G401.6 (cell line): ENCODE measurements at regions not wholly inside any gene's neighbourhood (a gene's known extent, or its start where the extent isn't known, plus 50 kb on each side); places are given as distances from the start of the nearest gene placed in this dataset.
"Not testable (repeated sequence)": the region's sequence is repeated elsewhere in the genome, so short reads cannot be mapped to it uniquely, and the experiment has no call there.

Source experiments
- FAIRE-seq: peaks from 2 replicates; lab custom pipeline; 2012; peaks lifted over from hg19 to GRCh38; lab: Jason Lieb, UNC

DNA sequence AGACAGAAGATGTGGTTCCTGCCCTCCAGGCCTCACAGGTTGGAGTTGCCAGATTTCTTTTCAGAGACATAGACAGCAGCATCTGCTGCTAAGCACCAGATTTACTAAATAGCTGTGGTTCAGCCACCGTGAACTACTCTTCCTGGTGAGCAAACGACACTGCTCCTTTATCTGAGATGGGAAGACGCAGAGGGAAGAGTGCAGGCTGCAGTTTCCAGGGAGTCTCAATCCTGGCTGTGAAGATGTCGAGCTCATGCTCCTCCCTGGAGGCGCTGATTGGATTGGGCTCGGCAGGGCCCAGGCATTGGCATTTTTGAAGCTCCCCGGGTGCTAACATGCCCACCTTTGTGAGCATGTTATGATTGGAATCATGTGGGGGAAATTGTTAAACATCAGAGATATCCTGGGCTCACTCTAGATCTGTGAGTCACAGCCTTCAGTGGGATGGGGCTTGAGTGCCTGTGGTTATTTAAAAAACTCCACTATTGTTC, 314.8 kb downstream of the TSN start:
- no peak for FAIRE-seq

DNA sequence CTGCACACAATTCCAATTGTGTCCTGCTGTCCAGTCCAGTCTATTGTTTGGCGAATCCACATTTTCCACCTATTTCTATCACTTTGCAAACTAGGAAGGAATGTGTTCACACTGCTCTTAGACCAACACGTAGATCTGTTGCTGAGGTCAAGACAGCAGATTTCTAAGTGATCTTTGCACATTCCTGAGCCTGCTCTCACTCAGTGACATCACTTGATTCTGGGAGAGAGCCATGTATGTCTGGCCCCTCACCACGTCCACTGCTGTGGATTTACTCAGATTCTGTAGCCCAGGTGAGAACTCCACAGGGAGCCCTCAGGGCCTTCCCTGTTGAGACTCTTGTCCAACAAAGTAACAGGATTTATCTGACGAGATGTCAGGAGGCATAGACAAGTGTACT, 317.2 kb downstream of the TSN start:
- no peak for FAIRE-seq

DNA sequence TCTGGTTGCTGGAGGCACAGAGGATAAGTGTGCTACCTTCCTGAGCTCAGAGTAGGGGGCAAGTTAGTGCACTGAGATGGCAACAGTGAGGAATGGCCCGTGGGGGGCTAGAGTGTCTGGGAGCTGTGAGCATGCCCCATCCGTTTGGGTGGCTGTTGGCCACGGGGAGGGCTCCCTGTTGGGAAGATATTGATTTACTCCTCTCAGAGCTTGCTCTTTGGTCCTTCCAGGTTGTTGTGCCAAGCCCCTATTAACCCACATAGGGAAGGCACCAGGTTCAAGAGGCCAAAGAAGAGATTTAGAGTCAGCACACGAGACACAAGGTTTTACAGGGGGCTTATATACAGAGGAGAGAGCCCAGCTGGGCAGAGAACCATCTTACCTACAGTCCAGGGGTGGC, 318.8 kb downstream of the TSN start:
- no peak for FAIRE-seq

DNA sequence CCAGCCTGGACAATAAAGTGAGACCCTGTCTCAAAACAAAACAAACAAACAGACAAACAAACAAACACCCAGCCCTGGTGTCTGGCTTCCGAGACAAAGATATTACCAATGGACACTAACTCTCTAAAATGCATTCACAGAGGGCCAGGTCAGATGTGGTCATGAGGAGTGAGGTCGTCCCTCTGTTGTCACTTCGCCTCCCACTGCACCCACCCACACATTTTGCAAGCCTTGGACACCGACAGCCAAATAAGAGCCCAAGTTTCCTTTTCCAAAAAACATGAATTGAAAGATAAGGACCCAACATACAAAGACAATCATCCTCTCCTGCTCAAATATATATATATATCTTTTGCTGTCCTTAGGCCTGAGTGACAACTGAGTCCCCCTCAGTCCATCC, 319.9 kb downstream of the TSN start:
- FAIRE-seq = no peak

DNA sequence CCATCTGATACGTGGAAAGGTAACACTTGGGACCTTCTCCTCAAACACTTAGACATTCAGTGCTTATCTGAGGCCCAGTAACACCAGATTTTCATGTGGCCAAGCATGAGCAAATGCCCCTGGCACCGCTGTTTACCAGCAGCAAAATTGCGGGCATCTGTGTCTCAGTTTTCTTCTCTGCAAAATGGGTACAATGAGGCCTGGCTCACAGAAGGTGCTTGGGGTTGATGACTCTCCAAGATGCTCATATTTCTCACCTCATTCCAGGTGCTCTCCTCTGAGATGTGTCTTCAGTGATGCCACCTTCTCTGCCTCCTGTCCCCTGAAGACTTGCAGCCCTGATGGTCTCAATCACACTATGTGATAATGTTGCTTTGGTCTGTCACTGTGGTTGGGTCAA, 321.7 kb downstream of the TSN start:
- no peak for FAIRE-seq

DNA sequence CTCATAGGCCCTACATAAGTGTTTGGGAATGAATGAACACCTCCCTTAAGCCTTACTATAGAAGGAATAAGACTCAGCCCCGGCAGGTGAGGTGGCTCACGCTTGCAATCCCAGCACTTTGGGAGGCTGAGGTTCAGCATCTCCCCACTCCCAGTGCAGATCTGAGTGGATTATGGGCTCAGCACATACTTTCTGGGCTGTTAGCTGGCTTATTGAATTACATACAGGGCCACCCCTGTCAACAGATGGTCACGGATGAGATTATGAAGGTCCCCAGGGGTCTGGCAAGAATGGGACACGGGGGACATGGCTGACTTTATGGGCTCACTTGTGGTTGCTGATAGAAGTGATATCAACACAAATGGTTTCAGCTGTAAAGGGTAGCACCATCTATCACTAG, 322.3 kb downstream of the TSN start:
- FAIRE-seq = no peak

DNA sequence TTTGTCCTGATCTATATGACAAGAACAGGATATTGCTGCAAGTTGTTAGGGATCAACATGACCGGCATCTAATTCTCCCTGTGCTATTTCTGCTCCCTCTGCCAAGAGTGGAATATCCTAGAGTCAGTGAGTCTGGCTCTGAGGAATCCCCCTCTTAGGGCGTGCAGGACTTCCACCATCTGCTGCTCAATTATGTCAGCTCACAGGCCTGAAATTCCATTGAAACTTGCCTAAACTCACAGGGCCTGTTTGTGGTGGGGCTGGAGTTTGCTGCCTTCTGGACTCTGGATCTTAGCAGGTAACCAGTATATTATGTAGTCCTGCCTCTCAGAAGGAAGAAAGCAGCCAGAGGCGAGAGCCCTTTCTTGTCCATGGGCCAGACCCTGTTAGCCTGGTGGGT, 323.0 kb downstream of the TSN start:
- FAIRE-seq = no peak

DNA sequence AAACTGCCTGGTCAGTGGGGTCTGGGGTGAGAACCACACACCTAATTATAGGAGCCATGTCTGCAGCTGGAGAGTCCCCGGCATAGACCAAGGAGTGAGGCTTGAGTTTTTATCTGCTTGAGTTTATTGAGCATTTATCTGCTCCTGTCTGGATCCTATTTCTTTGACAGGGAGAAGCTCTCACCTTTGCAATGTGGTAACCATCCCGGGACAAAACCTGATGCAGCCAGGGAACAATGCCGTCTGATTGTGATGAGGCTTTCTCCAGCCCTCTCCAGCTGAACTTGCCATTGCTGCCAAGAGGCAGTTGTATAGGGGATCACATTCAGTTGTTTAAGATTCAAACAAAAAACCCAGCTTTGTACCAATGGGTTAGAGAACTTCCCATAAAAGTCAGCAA, 324.4 kb downstream of the TSN start:
- FAIRE-seq = no peak

DNA sequence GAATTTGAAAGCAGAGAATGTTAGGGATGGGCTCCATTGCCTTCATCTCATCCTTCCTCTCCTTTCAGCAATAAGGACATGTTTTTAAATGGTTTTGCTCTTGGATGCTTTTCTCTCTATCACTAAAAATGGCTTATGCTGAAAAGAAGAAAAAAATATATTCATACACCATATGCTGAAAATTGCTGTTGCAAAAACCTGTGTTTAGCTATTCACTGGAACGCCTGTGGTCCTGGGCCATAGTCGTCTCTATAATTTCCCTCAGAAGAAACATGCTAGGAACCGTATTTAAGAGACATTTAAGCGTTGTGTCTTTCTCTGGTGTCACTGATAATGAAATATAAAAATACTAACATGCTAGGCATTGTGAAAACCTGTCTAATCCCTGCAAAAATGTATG, 324.9 kb downstream of the TSN start:
- FAIRE-seq = no peak

DNA sequence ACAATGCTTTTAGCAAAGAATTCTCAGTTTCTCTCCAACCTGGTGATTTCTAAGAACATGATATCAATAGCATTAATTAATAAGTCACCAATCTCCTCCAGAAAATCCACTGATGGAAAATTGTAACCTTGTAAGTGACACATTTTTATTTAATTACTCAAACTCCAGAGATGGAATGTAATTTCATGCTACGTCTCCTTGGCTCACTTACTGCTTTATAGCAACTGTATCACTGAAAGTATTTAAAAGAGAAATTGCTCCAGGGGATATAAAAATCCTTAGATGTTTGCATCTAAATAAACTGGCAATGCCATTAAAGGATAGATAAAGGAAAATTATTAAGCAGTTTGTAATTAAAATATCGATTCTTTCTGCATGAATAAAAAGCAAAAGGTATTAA, 325.4 kb downstream of the TSN start:
- FAIRE-seq = no peak

DNA sequence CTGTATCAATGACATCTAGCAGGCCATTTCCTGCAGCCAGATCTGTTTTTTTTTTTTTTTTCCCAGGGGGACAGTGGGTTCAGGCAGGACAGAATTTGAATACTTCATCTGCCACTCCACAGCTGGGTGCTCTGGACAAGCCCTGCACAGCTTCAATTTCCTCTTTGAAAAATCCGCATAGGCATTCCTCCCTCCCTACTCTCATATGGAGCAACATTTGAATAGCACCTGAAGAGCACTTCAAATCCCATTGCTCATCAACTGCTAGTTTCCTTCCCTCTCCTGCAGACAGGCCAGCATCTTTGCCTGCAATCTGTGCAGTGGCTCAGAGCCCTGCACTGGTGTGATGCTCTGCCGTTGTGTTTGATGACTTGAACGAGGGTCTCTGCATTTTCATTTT, 326.3 kb downstream of the TSN start:
- FAIRE-seq = no peak

DNA sequence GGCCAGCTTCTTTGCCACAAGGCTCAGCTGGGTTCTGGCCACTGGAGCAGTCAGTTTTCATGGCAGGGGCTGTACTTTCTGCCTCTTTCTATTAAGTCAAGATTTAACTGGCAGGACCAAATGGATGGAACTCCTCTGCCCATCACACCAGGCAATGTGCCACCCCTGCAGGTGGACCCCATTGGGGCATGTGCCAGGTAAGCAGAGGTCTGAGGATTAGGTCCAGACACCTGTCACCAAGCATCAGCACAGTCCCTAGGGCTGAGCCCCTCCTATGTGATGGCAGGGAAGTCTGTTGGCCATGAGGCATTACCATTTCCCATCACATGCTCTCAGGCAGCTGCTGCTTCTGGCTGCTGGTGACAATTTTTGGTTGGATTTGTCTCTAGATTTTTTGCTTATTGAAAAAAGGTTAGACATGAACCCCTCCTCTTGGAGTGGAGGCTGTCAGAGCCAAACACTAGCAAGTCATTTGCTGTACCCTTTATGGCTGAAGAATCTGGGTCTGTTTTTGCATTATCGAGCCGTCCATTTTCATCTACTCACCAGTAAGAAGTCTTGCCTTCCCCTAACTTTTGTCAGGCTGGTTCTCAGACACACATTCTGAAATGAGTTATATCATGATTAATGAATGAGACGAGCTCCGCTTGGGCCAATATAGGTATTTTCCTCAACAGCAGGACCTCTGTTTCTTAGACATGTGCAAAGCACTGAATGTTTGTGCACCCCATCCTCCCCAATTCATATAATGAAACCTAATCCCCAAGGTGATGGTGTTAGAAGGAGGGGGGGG, 328.0 kb downstream of the TSN start:
- no peak for FAIRE-seq

DNA sequence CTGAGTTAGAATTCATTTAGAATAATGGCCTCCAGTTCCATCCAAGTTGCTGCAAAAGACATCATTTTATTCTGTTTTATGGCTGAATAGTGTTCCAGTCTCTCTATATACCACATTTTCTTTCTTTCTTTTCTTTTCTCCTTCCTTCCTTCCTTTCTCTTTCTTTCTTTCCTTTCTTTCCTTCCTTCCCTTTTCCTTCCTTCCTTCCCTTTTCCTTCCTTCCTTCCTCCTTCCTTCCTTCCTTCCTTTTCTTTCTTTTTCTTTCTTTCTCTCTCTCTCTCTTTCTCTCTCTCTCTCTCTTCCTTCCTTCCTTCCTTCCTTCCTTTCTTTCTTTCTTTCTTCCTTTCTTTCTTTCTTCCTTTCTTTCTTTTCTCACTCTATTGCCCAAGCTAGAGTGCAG, 330.2 kb downstream of the TSN start:
- not testable (repeated sequence) for FAIRE-seq

DNA sequence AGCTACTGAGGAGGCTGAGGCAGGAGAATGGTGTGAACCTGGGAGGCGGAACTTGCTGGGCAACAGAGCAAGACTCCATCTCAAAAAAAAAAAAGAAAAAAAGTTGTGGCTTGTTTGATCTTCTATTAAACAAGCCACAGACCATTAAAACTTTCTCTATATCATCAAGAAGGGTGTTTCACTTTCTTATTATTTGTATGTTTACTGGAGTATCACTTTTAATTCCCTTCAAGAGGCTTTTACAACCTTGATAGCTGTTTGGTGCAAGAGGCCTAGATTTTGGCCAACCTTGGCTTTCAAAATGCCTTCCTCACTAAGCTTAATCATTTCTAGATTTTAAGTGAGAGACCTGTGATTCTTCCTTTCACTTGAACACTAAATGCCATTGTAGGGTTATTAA, 339.1 kb downstream of the TSN start:
- FAIRE-seq = no peak

DNA sequence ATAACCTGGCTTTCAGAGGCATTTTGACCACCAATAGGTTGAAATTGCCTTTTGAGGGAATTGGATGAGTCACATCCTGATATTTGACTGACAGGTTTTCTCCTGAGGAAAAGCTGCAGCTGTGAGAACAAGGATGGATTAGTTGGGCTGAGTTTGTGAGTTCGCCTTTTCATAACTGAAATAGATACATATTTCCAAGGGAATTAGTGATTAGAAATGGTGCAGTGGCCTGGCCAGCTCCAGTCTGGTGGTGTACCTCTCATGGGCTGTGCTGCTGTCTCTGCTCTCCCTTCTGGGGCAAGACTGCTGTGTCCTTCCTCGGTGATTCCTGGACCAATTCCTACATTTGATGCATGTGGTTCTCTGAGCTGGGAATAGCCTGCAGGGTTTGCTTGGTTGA, 341.3 kb downstream of the TSN start:
- FAIRE-seq = no peak

DNA sequence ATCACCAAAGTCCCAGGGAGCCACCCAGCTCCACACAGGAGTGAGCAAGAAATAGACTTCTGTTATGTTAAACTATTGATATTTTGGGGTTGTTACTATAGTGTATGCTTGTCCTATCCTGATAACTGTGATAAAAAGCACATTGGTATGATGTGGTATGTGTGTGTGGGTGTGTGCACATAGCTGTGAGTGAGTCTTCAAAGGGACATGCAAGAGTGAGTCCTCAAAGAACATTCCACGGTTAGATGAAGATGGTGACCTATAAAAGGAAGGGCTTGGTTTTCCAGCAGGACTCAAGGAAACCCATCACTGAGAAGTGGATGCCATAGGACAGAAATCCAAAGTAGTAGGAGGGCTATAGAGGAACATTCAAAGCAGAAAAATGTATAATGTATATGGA, 342.9 kb downstream of the TSN start:
- no peak for FAIRE-seq

DNA sequence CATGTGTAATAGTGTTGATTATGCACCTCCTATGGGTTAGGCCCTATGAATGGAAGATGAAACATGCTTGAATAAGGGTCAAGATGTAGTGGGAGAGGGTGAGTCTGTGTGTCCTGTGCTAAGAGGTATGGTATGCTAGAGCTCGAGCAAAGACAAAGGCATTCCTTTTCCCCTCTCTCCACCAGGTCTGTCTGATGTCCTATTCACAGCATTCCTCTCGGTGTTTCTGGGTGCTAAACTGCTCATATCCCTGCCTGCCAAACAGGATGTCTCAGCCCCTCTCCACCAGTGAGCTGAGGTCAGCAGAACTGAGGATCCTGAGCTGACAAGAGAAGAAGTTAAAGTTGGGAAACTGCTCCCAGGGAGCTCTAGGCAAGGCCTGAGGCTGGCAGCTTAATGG, 344.9 kb downstream of the TSN start:
- FAIRE-seq = no peak

DNA sequence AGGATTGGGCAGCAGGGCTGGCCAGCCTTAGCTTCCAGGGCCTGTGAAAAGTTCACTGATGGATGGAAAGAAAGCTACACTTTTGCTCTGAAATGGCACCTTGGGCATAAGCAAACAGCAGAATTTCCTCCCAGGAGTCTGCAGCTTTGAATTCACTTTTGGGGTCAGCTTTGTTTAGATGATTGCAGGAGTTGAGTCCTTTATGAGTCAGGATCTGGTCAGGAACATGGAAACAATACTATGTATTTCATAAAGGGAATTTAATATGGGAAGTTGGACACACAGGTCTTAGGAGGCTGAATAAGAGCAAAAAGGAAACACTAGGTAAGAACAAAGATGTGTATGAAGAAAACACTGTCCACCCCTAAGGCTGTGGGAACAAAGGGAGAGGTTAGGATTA, 345.3 kb downstream of the TSN start:
- FAIRE-seq = no peak

DNA sequence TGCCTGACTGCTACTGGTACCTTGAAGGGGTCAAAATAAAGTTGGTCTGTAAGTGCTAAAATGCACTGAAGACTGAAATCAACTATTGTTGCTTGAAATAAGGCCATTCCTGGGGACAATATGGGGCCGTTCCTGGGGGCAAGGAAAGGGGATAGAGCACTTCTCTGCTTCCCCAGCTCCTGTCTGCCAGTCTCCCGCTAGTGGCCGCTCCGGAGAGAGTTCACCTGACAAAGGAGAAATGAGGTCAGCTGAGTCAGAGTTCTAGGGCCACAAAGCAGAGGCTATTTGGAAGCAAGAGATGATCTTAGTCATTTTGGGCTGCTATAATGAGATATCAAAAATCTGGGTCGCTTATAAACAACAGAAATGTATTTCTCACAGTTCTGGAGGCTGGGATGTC, 345.9 kb downstream of the TSN start:
- FAIRE-seq = no peak

DNA sequence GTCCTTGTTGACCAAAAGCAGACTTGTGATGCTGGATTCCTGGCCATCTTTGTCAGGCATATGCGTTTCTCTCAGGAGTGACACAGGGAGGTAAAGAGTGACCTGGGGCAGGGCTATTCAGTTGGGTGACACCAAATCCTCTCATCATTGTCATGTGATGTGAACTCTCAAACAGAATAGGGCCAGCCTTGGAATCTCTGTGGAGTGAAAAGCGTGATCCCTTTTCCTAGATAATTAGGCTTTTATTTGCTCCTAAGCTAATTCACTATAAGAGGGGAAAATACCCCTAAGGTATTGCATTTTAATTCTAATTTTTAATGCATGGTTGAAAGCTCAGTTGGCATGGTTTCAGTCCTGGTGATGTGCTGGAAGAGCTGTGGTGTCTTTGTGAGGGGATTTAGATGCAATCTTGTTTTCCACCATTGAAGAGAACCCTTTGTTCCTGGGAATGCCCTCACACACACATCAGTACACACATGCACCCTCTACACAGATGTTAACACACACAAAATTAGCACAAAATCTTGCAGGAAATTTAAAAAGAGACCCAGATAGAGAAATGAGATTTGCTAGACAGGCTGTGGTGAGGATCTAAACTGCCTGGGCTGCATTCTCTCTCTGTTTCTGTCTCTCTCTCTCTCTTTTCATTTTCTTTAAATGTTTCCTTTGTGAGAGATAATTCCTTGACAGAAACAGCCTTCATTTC, 349.9 kb downstream of the TSN start:
- FAIRE-seq = no peak

DNA sequence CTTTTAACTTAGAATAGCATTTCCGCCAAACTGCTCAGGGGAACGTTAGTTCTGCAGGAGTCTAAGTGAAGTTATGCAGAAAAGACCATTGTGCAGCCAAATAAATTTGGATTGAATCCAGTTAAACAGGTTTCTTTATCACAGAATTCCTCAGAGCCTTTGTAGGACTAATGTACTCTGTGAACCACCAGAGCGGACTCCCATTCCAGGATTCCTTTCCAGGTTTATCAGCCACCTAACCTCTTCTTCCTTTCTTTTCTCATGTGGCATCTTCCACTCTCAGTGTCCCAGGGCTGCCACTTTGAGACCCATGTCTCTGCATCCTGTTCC, 350.4 kb downstream of the TSN start:
- no peak for FAIRE-seq

DNA sequence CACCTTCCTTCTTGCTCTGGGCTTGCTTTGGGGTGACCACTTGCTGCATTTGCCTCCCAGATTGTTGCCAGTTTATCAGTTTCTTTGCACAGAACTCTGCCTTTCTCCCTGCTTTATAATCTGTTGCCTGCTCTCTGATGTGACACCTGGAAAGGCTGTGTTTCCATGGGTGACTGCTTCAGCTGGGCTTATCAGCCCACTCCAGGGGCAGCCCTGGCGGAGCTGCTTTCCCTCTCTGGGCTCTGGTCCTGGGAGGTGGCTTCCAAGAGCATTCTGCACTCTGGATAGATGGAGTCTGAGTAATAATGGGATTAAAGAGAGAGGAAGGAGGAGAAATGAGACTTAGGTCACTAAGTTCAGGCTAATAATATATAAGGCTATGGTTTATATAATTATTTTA, 352.7 kb downstream of the TSN start:
- no peak for FAIRE-seq

DNA sequence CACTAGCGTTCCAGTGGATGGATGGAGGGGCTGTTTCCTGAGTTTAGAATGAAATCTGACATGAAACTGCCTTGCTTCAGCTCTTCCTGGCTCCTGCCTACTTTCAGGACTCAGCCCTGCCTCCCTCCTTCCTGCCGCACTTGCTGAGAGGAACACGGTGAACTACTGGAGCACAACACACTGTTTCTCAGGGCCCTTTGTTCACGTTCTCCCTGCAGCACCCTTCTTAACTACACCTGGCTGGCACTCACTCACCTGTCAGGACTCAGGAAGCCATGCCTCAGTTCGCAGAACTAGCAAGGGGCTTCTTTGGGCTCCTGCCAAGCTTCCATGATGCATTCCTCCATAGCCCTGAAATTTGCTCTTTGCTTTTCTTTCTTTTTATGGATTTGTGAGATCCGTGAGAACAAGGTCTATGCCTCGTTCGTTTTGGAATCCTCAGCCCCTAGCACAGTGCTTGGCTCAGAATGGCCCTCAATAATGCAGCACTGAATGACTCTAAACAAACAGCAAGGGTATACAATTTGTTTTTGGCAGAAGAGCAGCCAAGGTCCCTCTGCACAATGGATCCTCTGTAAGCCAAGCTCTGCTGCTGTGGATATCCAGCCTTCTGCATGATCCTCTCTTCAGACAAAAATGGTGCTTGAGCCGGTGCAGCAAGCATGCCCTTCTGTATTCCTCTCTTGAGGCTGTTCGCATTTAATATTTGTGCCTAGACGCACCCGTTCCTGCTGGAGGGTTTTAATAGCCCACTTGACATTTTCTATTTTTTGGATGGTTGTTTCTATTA, 357.0 kb downstream of the TSN start:
- no peak for FAIRE-seq
